Epidermal melanocyte (primary cell): ENCODE measurements at regions not wholly inside any gene's neighbourhood (a gene's known extent, or its start where the extent isn't known, plus 50 kb on each side); places are given as distances from the start of the nearest gene placed in this dataset.
"Not testable (repeated sequence)": the region's sequence is repeated elsewhere in the genome, so short reads cannot be mapped to it uniquely, and the experiment has no call there.

Experiments used
- DNase-seq: peaks from one replicate; pipeline ENCODE4 v3.0.0; 2011; ENCODE audit warnings: low spot score; ENCODE audit not compliant: insufficient read length

DNA sequence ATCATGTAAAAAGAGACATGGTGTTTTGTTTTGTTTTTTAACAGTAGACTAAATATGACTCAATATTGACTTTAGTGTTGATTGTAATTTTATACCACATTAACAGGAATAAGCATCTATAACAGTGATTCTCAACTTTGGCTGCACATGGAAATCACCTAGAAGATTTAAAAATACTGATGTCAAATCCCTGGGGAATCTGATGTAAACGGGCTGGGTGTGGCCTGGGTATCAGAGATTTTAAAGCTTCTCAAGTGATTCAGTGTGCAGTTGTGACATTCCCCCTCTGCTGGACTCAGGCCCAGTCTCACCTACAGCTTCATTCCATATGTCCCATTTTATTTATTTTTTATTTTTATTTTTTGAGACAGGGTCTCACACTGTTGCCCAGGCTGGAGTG, 82.8 kb upstream of the ATP8B1 start:
- no peak for DNase-seq

DNA sequence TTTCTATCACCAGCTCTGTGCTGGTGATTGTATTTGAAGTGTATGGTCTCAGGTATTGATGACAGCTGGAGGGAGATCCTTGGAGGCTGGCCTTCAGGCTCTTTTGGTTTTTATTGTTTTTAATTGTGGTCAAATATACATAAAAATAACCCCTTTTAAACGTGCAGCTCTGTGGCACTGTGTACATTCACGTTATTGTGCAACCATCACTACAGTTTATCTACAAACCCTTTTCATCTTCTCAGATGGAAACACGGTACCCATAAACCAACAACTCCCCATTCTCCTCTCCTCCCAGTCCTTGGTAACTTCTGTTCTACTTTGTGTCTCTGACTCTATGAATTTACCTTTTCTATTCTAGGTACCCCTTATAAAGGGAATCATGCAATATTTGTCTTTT, 79.3 kb upstream of the ATP8B1 start:
- no peak for DNase-seq

DNA sequence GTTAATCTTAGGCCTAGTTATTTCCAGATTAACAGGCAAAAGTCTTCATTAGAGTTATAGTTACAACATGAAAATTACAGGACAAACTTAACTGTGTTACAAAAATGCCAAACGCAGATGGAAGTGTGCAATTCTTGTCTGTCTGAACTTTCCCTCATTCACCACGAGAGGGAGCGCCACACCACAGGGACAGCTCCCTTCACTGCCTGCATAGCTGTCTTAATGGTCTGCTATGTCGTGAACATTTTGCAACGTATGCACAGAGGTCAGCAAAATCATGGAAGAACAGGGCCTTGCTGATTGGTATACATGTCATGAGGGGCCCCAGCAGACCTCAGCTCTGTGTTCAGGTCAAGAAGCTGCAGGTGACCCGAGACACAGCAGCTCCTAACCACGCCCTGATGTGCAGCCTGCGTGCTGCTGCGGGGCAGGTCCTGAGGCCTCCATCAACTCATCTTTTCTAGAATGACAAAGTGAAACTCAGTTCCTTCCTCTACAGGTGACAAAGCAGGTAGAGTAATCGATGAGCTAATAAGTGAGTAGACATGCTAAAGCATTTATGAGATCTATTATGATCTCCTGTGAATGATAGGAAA, 78.8 kb upstream of the ATP8B1 start:
- DNase-seq, result peak; percentile 67

DNA sequence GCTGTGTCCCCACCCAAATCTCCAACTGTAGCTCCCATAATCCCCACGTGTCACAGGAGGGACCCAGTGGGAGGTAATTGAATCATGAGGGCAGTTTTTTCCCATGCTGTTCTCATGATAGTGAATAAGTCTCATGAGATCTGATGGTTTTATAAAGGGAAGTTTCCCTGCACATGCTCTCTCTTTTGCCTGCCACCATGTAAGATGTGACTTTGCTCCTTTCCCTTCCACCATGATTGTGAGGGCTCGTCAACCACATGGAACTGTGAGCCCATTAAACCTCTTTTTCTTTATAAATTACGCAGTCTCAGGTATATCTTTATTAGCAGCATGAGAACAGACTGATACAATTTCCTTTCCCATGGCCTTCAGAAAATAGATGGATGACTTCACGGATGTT, 76.8 kb upstream of the ATP8B1 start:
- not testable (repeated sequence) for DNase-seq

DNA sequence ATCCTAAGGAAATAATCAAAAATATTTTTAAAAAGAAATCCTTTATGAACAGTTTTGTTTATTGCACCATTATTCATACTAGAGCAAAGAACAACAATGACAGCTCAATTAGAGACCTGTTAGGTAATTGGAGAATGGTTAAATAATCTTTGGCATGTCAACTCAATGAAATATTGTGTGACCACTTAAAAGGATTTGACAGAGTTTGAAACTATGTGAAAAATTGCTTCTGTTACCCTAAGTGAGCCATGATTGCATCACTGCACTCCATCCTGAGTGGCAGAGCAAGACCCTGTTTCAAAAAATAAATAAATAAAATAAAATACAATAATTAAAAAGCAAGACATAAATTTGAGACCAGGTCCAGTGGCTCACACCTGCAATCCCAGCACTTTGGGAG, 66.1 kb upstream of the ATP8B1 start:
- no peak for DNase-seq

DNA sequence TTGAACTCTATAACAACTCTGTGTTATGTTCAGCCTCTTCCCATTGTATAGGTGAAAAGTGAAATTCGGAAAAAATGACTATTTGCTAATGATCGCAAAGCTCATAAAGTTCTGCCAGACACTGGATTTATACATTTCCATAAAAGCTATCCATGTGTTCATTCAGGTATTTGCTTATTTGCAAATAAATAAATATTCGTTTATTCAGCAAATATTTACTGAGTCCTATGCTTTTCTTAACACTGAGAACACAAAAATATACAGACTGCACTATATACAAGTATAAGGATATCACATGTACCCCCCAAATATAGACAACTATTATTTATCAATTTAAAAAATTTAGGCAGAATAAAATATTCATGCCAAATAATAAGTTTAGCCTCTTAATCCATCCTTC, 63.2 kb upstream of the ATP8B1 start:
- no peak for DNase-seq

DNA sequence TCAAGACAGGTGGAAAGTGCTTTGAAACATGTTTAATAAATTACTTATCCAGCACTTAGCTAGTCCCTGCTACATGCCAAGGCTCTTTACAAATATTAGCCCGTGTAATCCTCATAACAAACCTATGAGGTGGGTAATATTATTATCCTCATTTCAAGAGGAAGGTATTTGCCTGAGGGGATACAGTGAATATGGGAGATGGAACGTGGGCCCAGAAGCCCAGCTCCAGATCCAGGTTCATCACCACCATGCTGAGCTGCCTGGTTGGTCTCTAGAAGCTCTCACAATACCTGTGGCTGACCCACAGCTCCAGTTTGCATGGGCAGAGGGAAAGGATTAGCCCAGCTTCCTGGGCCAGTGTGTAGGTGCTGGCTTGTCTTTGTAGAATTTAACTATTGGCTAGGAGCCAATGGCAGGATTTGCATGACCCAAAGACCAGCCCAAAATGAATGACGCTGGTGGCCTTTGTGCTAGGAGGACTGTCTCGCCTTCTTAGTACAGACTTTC, 61.6 kb upstream of the ATP8B1 start:
- DNase-seq, result no peak

DNA sequence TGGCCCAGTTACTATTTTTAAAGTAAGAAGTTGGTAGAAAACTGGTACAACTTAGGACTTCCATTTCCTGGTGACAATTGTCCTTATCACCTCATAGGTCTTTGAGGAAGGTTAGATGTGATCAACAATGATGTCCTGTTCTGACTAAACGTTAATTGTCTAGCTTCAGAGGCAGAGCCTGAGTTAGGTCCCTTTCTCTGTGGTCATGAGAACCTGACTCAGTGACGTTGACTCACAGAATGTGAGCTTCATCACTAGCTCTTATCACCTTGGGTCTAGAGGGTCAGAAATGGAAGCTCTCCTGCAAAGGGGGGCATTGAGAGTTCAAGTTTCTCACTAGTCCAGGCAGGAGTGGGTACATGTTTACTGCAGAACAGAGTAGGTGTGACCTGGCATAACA, 60.6 kb upstream of the ATP8B1 start:
- DNase-seq, result no peak

DNA sequence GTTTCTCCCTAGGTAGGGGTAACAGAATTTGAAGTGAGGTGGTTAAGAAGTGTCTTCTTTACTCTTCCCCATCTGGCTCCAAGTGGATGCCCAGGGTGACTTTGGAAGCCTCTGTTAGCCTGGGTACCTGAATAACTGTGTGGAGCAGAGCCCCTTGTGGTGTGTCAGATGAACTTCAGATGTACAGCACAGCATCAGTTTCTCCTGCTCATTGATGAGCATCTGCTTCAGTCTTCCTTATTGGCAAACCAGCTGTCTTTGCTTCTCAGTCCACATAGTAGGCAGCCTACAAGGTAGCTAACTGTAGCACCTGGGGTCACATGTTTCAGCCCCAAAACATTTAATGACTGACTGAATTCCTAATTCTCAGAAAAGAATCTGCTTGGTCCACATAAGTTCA, 56.2 kb upstream of the ATP8B1 start:
- DNase-seq, result no peak

DNA sequence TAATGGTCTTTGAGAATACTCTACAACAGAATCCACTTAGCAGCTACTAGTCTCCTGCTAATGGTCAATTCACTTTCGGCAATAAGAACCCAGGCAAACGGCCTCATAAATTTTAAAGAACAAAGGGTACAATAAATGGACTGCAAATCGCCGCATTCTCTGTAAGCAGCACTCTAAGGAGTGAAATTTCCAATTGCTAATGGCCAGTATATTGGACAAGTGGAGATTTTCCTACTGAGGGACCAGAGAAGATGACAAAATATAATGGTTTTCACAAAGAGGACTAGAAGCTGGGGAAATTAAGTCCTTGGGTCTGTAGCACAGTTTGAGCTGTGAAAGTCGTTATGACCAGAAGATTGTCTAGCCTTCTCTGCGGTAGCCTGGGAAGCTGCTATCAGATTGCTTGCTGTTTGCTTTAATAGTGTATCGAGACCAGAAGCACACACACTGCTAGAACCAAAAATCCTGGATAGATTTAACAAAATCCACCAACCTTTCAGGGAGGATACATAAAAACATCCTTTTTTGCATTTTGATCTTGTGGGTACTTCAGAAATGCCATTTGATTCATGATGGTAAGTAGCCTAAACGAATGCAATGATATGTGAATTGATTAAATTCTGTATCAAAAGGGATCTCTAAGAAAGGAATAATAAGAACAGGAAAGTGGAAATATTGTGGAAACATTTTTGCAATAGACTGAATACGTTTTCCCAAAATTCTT, 53.6 kb upstream of the ATP8B1 start:
- DNase-seq, result no peak

DNA sequence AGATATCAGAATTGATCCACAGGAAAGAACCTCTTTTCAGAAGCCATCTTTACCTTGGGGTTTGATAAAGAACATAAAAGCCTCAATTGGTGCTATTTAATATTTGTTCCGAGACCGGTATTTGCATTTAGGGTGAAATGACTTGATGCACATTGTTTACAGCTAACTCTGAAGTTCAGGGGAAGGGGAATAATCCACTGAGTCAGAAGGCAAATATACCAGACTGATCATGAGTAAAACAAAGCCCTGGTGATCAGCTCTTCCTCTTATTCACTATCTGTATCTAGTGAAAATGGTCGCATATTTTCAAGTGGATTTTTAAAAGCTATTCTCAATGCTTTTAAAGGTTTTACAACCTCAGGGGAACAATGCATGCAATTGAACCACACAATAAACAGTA, 53.0 kb upstream of the ATP8B1 start:
- DNase-seq, result no peak

DNA sequence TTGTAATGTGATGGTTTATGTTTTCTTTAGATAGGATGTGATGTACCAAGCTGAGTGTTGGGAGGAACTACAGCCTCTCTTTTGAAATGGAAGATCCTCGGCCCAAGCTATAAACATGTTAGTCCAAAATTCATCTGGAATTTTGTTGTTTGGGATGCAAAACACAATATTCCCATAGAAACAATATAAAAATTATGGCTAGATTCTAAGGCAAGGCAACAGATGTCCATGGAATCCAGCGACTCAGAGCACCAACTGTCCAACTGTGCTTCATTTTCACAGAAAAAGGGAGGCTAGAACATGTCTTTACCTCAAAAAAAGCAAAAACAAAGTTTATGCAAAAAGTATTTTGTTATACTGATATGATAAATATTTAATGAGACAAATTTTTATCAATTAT, 52.4 kb upstream of the ATP8B1 start:
- DNase-seq, result no peak

DNA sequence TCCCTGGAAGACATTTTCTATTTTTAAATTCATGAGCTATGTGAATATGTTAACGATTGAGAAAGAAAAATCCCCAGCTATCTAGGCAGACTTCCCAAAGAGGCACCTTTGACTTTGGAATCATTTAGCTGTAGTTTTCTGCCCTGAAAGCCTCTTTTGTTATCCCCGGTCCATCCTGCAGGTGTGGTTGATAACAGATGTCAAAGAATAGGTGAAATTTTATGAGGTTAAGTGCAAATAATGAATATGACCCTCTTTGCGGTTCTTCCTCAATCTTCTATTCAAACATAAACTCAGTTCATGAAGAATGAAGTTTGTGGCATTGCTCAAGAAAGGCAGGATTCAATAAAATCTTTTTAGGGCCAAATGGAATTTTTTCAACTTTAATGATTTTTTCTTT, 51.6 kb upstream of the ATP8B1 start:
- no peak for DNase-seq

DNA sequence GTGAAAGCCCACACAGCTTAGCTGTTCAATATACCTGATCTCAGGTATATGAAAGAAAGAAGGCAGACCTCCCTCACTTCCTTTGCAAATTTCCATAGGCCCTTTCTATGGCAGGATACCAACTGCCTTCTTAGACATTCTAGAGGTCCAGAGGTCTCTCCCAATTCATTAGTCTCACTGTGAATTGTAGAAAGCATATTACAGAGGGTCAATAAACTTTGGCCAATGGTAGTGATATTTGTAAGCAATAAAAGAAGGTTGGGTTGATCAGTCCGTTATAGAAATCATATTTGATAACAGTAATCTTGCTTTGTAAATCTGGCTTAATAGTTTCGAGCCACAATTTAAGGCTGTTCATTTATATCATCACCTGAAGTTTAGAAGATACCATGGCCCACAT, 50.7 kb upstream of the ATP8B1 start:
- no peak for DNase-seq

DNA sequence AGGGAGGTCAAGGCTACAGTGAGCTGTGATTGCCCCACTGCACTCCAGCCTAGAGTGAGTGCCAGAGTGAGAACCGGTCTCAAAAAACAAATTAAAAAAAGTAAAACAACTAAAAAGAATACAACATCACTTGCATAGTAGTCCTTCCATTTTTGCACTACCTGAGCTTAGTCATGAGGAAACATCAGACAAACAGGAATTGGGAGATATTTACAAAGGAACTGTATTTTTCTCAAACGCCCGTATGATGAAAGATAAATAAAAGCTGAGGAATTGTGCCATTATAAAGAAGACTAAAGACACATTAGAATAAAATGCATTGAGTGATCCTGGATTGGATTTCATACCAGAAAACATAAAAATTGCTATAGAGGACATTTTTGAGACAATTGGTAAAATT, 50.0 kb upstream of the ATP8B1 start:
- no peak for DNase-seq
